Fibroblast of the aortic adventitia (primary cell): ENCODE measurements at regions not wholly inside any gene's neighbourhood (a gene's known extent, or its start where the extent isn't known, plus 50 kb on each side); places are given as distances from the start of the nearest gene placed in this dataset.

ENCODE experiments used
- DNase-seq: peaks from one replicate; pipeline ENCODE4 v3.0.0-alpha.2; 2010; ENCODE audit warnings: low read depth
- H3K4me3 ChIP-seq: 2 replicates; pipeline ENCODE4 v1.5.1; 2011; ENCODE audit warnings: low read depth, mild to moderate bottlenecking, control low read depth, low read length, moderate library complexity
- CTCF ChIP-seq: IDR thresholded peaks from 2 replicates; pipeline ENCODE4 v1.5.1; 2011; ENCODE audit warnings: mild to moderate bottlenecking, low read length, control low read depth, inconsistent platforms; ENCODE audit not compliant: insufficient read depth

DNA sequence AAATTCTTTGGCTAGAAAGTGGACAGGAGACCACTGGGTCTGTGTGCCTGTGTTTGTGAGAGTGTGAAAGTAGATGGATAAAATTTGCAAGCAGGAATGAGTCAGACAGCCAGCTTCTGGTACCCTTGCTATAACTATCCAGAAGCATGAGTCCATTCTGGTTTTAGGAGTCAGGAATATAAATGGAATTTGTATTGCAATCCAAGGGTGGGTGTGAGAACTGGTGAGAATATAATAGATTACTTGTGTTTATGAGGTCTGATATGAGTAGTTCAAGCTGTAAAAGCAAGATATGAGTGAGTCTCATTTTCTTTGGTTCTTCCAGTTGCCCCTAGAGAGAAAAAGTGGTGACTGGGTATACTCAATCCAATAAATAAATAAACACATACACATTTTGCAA, 212.7 kb upstream of the TAPT1 start:
- TF ChIP-seq CTCF: no peak
- H3K4me3 ChIP-seq: no peak overlapping the region
- DNase-seq: peak; percentile 42

DNA sequence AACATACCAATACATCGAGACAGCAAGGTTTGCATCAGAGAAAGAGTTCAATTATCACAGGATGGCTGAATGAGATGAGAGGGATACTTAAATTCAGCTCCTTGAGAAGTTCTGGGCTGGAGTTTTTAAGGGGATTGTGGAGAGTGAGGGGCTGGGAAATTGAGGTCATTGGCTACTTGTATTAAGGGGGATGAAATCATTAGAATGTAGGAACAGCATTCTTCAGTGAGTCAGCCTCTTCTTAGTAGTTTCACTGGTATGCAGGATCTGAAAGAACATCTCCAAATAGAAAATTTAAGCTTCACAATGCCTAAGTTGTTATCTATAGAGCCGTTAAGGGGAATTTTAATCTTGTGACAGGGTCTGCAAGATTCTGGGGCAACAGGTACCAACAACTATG, 211.6 kb upstream of the TAPT1 start:
- no peak overlapping the region for H3K4me3 ChIP-seq
- peak; percentile 28 for DNase-seq
- TF ChIP-seq CTCF: no peak

DNA sequence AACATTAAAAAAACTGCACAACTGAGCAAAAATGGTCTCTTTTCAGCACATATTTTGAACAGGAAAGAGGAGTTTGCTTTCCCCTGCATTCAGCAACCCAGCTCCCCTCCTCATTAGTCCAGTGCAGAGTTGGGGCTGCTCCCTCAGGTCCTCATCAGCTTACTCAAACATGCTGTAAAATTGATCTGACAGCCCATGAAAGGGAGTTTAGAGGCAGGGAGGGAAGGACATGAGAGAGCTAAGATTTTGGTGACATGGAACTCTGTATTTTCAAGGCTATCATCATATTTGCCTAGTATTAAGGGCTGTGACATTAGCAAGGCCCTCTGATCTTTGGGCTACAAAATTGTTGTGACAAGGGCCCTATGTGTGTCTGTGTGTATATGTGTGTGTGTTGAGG, 205.6 kb upstream of the TAPT1 start:
- no peak overlapping the region for H3K4me3 ChIP-seq
- no peak for TF ChIP-seq CTCF
- DNase-seq: no peak

- H3K4me3 ChIP-seq: no peak overlapping the region
- peak; percentile 87 for DNase-seq
- TF ChIP-seq CTCF: no peak
Measured at GRCh38 chr4:16418814-16419213, 192.5 kb upstream of the TAPT1 start.

- no peak for TF ChIP-seq CTCF
- DNase-seq: no peak
- no peak overlapping the region for H3K4me3 ChIP-seq
Measured at GRCh38 chr4:16417198-16417597, 190.9 kb upstream of the TAPT1 start.

DNA sequence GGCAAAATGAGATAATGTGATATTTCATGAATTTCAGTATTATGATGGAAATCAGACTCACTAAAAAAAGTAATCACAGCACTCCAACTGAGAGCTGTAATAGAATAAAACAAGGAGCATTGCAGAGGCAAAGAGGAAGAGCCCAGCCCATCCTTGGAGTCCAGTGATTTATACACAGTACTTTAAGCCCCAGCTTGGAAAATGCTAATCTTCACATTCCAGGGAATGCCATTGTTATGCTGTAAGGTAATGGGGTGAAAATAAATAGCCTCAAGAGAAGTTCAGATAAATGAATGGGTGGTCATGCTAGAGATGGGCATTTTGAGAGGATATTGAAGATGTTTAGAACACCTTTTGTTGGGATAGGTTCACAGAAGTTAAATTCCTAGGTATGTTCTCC, 190.3 kb upstream of the TAPT1 start:
- H3K4me3 ChIP-seq: no peak overlapping the region
- no peak for DNase-seq
- TF ChIP-seq CTCF: no peak

DNA sequence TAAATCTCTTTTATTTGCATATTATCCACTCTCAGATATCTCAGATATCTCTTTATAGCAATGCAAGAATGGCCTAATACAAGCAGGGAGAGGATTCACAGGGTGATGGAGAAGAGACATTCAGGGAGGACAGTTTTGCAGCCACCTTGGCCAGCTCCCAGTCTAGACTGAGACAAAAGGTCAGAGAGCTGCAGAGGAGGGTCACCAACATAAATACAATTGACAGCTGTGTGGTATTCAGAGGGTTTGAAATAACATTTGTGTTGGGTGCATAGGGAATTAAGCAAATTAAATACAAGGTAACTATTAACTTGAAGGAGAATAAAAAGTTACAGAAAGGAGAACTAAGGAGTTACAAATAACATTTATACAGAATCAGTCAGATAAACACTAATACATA, 189.5 kb upstream of the TAPT1 start:
- DNase-seq: no peak
- no peak overlapping the region for H3K4me3 ChIP-seq
- no peak for TF ChIP-seq CTCF
